ENCODE measurements at regions not wholly inside any gene's neighbourhood (a gene's known extent, or its start where the extent isn't known, plus 50 kb on each side); places are given as distances from the start of the nearest gene placed in this dataset.

DNA sequence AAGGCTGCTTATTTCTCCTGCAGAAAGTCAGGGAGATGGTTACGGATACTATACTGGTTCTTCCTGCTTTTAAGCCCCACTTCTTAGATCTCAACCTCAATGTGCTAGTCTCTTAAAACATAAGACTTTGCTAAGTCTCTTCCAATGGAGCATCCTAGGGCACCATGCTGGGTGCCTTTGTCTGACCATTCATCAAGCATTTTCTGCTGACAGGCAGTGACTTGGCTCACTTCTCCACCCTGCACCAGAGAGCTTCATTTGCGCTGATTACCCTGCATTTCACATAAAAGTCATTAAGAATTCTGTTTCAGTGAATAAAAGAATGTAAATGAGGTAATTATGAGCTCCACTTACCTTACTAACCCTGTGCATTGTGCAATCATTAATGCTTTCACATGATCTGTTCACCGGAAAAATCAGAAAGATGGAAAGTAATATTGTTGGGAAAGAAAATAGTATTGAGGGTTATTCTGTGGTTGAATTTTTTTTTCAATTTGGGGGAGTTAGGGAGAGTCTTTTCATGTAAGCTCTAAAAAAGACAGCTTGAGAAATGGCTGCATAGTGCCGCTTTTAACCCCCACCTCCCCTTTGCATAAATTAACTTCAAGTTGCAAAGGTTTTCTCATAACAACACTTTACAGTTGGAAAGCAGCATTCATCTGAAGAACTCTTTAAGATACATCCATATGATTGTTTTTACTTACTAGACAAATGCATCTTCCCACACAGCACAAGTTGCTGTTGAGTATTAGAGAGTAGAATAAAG, 677.3 kb upstream of the KIRREL3 start:
- no peak for DNase-seq
- Histone ChIP-seq H3K27me3 (ENCODE audit: control insufficient read depth in 3 of 3, insufficient read depth in 3 of 3, low read length in 2 of 3) (no peaks in the 10 kb centered on the region), H3K36me3 (ENCODE audit: control insufficient read depth in 4 of 4, insufficient read depth in 4 of 4, low read length in 4 of 4) (no peaks in the 10 kb centered on the region), H3K27ac (ENCODE audit: low read depth in 1 of 2, low read length in 1 of 2) (no peak overlapping the region), H3K9me3 (ENCODE audit: control insufficient read depth in 4 of 4, insufficient read depth in 3 of 4, low read length in 3 of 4) (no peaks in the 10 kb centered on the region), H3K9ac (ENCODE audit: insufficient read depth in 1 of 2, low read length in 2 of 2) (no peak overlapping the region), H3K4me1 (ENCODE audit: control insufficient read depth in 5 of 5, insufficient read depth in 5 of 5, low read length in 5 of 5) (peaks cover 0 to 4% (median 0%) of the 10 kb centered on the region in 5 donors), H3K4me3 (no peak overlapping the region)
- TF ChIP-seq, protein P1, sequence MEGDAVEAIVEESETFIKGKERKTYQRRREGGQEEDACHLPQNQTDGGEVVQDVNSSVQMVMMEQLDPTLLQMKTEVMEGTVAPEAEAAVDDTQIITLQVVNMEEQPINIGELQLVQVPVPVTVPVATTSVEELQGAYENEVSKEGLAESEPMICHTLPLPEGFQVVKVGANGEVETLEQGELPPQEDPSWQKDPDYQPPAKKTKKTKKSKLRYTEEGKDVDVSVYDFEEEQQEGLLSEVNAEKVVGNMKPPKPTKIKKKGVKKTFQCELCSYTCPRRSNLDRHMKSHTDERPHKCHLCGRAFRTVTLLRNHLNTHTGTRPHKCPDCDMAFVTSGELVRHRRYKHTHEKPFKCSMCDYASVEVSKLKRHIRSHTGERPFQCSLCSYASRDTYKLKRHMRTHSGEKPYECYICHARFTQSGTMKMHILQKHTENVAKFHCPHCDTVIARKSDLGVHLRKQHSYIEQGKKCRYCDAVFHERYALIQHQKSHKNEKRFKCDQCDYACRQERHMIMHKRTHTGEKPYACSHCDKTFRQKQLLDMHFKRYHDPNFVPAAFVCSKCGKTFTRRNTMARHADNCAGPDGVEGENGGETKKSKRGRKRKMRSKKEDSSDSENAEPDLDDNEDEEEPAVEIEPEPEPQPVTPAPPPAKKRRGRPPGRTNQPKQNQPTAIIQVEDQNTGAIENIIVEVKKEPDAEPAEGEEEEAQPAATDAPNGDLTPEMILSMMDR (IDR thresholded peaks at IDR 0.05; ENCODE audit: control extremely low read depth, extremely low read depth): no peak
- 90 to 95% methylated on average over 4 of the region's 4 CpGs for WGBS, 2 donors
- ATAC-seq (ENCODE audit: insufficient read depth, low FRiP score): no peak

DNA sequence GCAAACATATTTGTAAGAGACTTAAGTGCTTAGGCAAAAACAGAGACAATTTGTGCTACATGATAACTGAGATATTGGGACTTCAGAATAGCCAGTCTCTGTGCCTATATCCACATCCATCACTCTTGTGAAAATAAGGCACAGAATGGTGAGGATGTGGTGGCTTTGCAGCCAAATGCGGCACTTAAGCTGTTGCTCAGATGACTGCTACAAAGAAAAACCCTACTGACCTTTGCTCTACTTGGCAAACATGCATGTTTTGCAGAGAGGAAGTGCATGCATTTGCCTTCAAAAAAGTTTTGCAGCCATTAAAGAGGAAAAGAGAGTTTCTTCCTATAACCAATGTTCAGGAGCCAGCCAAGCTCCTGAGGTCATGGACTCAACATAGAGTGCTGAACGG, 675.0 kb upstream of the KIRREL3 start:
- Histone ChIP-seq H3K4me3 (no peak overlapping the region), H3K27me3 (ENCODE audit: control insufficient read depth in 3 of 3, insufficient read depth in 3 of 3, low read length in 2 of 3) (no peaks in the 10 kb centered on the region), H3K9me3 (ENCODE audit: control insufficient read depth in 4 of 4, insufficient read depth in 3 of 4, low read length in 3 of 4) (no peaks in the 10 kb centered on the region), H3K27ac (ENCODE audit: low read depth in 1 of 2, low read length in 1 of 2) (no peak overlapping the region), H3K36me3 (ENCODE audit: control insufficient read depth in 4 of 4, insufficient read depth in 4 of 4, low read length in 4 of 4) (no peaks in the 10 kb centered on the region), H3K4me1 (ENCODE audit: control insufficient read depth in 5 of 5, insufficient read depth in 5 of 5, low read length in 5 of 5) (peaks cover 0 to 4% (median 0%) of the 10 kb centered on the region in 5 donors), H3K9ac (ENCODE audit: insufficient read depth in 1 of 2, low read length in 2 of 2) (no peak overlapping the region)
- no peak for ATAC-seq (ENCODE audit: insufficient read depth, low FRiP score)
- DNase-seq: peak in 2 of 3 donors; percentile 58 to 70
- TF ChIP-seq, protein P1 (IDR thresholded peaks at IDR 0.05; ENCODE audit: control extremely low read depth, extremely low read depth): no peak
- 55 to 73% methylated on average over 2 of the region's 2 CpGs for WGBS, 2 donors

DNA sequence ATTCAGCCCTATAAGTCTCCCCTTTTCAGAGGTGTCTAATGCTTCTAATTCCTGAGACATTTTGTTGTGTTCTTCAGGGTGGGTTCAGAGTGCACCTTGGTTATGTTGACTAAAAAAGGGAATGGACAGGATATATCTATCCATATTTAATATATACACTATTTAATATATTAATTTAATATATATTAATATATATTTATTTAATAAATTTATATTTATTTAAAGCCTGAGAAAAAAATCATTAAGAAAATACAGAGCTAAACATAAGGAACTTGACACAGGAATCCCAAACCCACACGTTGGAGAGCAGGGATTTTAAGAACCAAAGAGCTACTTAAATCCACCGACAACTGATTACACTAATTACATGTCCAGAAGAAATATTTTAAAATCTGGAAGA, 674.2 kb upstream of the KIRREL3 start:
- Histone ChIP-seq H3K9me3 (ENCODE audit: control insufficient read depth in 4 of 4, insufficient read depth in 3 of 4, low read length in 3 of 4) (no peaks in the 10 kb centered on the region), H3K9ac (ENCODE audit: insufficient read depth in 1 of 2, low read length in 2 of 2) (no peak overlapping the region), H3K27ac (ENCODE audit: low read depth in 1 of 2, low read length in 1 of 2) (no peak overlapping the region), H3K36me3 (ENCODE audit: control insufficient read depth in 4 of 4, insufficient read depth in 4 of 4, low read length in 4 of 4) (no peaks in the 10 kb centered on the region), H3K4me1 (ENCODE audit: control insufficient read depth in 5 of 5, insufficient read depth in 5 of 5, low read length in 5 of 5) (peaks cover 0 to 4% (median 0%) of the 10 kb centered on the region in 5 donors), H3K27me3 (ENCODE audit: control insufficient read depth in 3 of 3, insufficient read depth in 3 of 3, low read length in 2 of 3) (no peaks in the 10 kb centered on the region), H3K4me3 (no peak overlapping the region)
- WGBS, 2 donors: 88 to 95% methylated on average over 2 of the region's 2 CpGs
- TF ChIP-seq, protein P1 (IDR thresholded peaks at IDR 0.05; ENCODE audit: control extremely low read depth, extremely low read depth): no peak
- no peak for DNase-seq
- no peak for ATAC-seq (ENCODE audit: insufficient read depth, low FRiP score)
